ENCODE measurements at regions not wholly inside any gene's neighbourhood (a gene's known extent, or its start where the extent isn't known, plus 50 kb on each side); places are given as distances from the start of the nearest gene placed in this dataset.

- H3K9me3 ChIP-seq (ENCODE audit: control insufficient read depth, insufficient read depth, low read length): no peaks in the 10 kb centered on the region; the same call in 1 of the 2 replicates
- no peak overlapping the region for H3K9ac ChIP-seq (ENCODE audit: low read depth, low read length)
- H3K27me3 ChIP-seq (ENCODE audit: control insufficient read depth, insufficient read depth, low read length): no peaks in the 10 kb centered on the region
- no peak overlapping the region for H3K27ac ChIP-seq (ENCODE audit: low read depth, low read length)
- no peak overlapping the region for H3K4me3 ChIP-seq (ENCODE audit: low read depth, low read length)
- no peaks in the 10 kb centered on the region for H3K36me3 ChIP-seq (ENCODE audit: control insufficient read depth, insufficient read depth, low read length)
- H3K4me1 ChIP-seq (ENCODE audit: control insufficient read depth, insufficient read depth, low read length): no peaks in the 10 kb centered on the region
Measured at GRCh38 chr20:8964959-8965562, 103.8 kb upstream of the PLCB4 start.

- no peaks in the 10 kb centered on the region for H3K4me1 ChIP-seq (ENCODE audit: control insufficient read depth, insufficient read depth, low read length)
- H3K27me3 ChIP-seq (ENCODE audit: control insufficient read depth, insufficient read depth, low read length): no peaks in the 10 kb centered on the region
- no peak overlapping the region for H3K27ac ChIP-seq (ENCODE audit: low read depth, low read length)
- no peak overlapping the region for H3K9ac ChIP-seq (ENCODE audit: low read depth, low read length)
- no peaks in the 10 kb centered on the region; the same call in 1 of the 2 replicates for H3K9me3 ChIP-seq (ENCODE audit: control insufficient read depth, insufficient read depth, low read length)
- H3K36me3 ChIP-seq (ENCODE audit: control insufficient read depth, insufficient read depth, low read length): no peaks in the 10 kb centered on the region
- no peak overlapping the region for H3K4me3 ChIP-seq (ENCODE audit: low read depth, low read length)
Measured at GRCh38 chr20:8967641-8968245, 101.1 kb upstream of the PLCB4 start.

- Histone ChIP-seq H3K27ac (ENCODE audit: low read depth, low read length) (no peak overlapping the region), H3K4me3 (ENCODE audit: low read depth, low read length) (no peak overlapping the region), H3K36me3 (ENCODE audit: control insufficient read depth, insufficient read depth, low read length) (no peaks in the 10 kb centered on the region), H3K9ac (ENCODE audit: low read depth, low read length) (no peak overlapping the region), H3K9me3 (ENCODE audit: control insufficient read depth, insufficient read depth, low read length) (no peaks in the 10 kb centered on the region; the same call in 1 of the 2 replicates), H3K4me1 (ENCODE audit: control insufficient read depth, insufficient read depth, low read length) (peaks cover 9% of the 10 kb centered on the region; the same call in 1 of the 2 replicates), H3K27me3 (ENCODE audit: control insufficient read depth, insufficient read depth, low read length) (no peaks in the 10 kb centered on the region)
Measured at GRCh38 chr20:8969146-8969583, 99.7 kb upstream of the PLCB4 start.

DNA sequence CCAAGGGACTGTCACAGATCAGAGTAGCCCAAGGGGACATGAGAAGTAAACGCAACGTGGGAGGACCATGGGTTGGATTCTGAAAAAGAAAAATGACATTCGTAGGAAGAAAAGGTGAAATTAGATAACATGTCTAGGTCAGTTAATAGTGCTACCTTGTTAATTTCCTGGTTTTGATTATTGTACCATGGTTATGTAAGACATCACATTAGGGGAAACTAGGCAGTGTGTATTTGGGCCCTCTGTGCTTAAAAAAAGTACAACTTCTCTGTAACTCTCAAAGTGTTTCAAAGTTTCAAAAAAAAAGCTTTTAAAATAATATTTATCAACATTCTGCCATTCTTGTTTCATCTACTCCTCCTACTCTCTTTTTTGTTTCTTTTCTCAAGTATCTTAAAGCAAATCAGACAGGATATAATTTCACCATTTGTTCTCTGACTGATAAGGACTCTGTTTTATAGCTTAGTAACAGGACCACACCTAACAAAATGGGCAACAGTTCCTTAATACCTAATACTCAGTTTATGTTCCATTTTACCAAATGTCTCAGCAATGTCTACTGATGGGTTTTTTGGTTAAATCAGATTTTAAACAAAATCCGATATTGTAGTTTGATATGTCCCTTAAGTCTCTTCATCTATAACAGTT lies 97.1 kb upstream of the PLCB4 start:
- Histone ChIP-seq H3K4me1 (ENCODE audit: control insufficient read depth, insufficient read depth, low read length) (peaks cover 15% of the 10 kb centered on the region; the same call in 1 of the 2 replicates), H3K27me3 (ENCODE audit: control insufficient read depth, insufficient read depth, low read length) (no peaks in the 10 kb centered on the region), H3K36me3 (ENCODE audit: control insufficient read depth, insufficient read depth, low read length) (no peaks in the 10 kb centered on the region), H3K27ac (ENCODE audit: low read depth, low read length) (no peak overlapping the region), H3K9me3 (ENCODE audit: control insufficient read depth, insufficient read depth, low read length) (no peaks in the 10 kb centered on the region; the same call in 1 of the 2 replicates), H3K4me3 (ENCODE audit: low read depth, low read length) (no peak overlapping the region), H3K9ac (ENCODE audit: low read depth, low read length) (no peak overlapping the region)

DNA sequence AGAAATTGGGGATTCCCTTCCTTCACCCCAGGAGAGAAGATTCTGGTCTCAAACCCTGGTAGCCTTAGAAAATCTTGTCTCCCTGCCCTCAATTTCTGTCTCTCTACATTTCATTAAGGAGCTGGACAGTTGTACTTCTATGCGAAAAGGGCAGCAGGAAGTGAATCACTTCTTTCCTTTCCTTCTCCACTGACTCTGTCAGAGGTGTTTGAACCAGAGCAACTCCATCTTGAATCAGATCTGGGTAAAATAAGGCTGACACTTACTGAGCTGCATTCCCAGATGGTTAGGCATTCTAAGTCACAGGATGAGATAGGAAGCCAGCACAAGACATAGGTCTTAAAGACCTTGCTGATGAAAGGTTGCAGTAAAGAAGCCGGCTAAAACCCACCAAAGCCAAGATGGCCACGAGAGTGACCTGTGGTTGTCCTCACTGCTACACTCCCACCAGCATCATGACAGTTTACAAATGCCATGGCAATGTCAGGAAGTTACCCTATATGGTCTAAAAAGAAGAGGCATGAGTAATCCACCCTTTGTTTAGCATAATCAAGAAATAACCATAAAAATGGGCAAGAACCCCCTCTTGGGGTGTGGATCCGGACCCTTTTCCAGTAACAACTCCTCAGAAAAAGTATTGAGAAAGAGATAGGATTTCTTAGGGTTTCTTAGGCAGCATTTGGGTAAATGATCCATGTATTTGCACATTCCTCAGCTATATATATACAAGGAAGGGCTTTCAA lies 95.8 kb upstream of the PLCB4 start:
- H3K4me3 ChIP-seq (ENCODE audit: low read depth, low read length): no peak overlapping the region
- no peak overlapping the region for H3K9ac ChIP-seq (ENCODE audit: low read depth, low read length)
- H3K27ac ChIP-seq (ENCODE audit: low read depth, low read length): peak overlapping the region; percentile 76
- H3K27me3 ChIP-seq (ENCODE audit: control insufficient read depth, insufficient read depth, low read length): no peaks in the 10 kb centered on the region
- no peaks in the 10 kb centered on the region for H3K36me3 ChIP-seq (ENCODE audit: control insufficient read depth, insufficient read depth, low read length)
- H3K4me1 ChIP-seq (ENCODE audit: control insufficient read depth, insufficient read depth, low read length): peaks cover 15% of the 10 kb centered on the region; the same call in 1 of the 2 replicates
- H3K9me3 ChIP-seq (ENCODE audit: control insufficient read depth, insufficient read depth, low read length): no peaks in the 10 kb centered on the region

- Histone ChIP-seq H3K27ac (ENCODE audit: low read depth, low read length) (peak overlapping the region; percentile 76), H3K27me3 (ENCODE audit: control insufficient read depth, insufficient read depth, low read length) (no peaks in the 10 kb centered on the region)
Measured at GRCh38 chr20:8974009-8974708, 94.7 kb upstream of the PLCB4 start.

GRCh38 chr20:8981482-8981881 lies 87.4 kb upstream of the PLCB4 start:
- H3K4me3 ChIP-seq (ENCODE audit: low read depth, low read length): no peak overlapping the region
- no peak overlapping the region for H3K9ac ChIP-seq (ENCODE audit: low read depth, low read length)
- H3K27me3 ChIP-seq (ENCODE audit: control insufficient read depth, insufficient read depth, low read length): no peaks in the 10 kb centered on the region
- no peak overlapping the region for H3K27ac ChIP-seq (ENCODE audit: low read depth, low read length)
- H3K4me1 ChIP-seq (ENCODE audit: control insufficient read depth, insufficient read depth, low read length): no peaks in the 10 kb centered on the region
- no peaks in the 10 kb centered on the region for H3K9me3 ChIP-seq (ENCODE audit: control insufficient read depth, insufficient read depth, low read length)
- no peaks in the 10 kb centered on the region for H3K36me3 ChIP-seq (ENCODE audit: control insufficient read depth, insufficient read depth, low read length)

More at GRCh38 chr20:8974009-8974708, 94.7 kb upstream of the PLCB4 start:
- no peaks in the 10 kb centered on the region for H3K9me3 ChIP-seq (ENCODE audit: control insufficient read depth, insufficient read depth, low read length)
- no peaks in the 10 kb centered on the region for H3K36me3 ChIP-seq (ENCODE audit: control insufficient read depth, insufficient read depth, low read length)
- H3K4me3 ChIP-seq (ENCODE audit: low read depth, low read length): no peak overlapping the region
- H3K9ac ChIP-seq (ENCODE audit: low read depth, low read length): no peak overlapping the region
- H3K4me1 ChIP-seq (ENCODE audit: control insufficient read depth, insufficient read depth, low read length): peaks cover 15% of the 10 kb centered on the region; the same call in 1 of the 2 replicates

GRCh38 chr20:8983478-8984345 lies 85.2 kb upstream of the PLCB4 start:
- no peak overlapping the region for H3K27ac ChIP-seq (ENCODE audit: low read depth, low read length)
- H3K4me3 ChIP-seq (ENCODE audit: low read depth, low read length): no peak overlapping the region
- no peaks in the 10 kb centered on the region for H3K36me3 ChIP-seq (ENCODE audit: control insufficient read depth, insufficient read depth, low read length)
- no peaks in the 10 kb centered on the region for H3K4me1 ChIP-seq (ENCODE audit: control insufficient read depth, insufficient read depth, low read length)
- H3K27me3 ChIP-seq (ENCODE audit: control insufficient read depth, insufficient read depth, low read length): no peaks in the 10 kb centered on the region
- no peaks in the 10 kb centered on the region for H3K9me3 ChIP-seq (ENCODE audit: control insufficient read depth, insufficient read depth, low read length)
- H3K9ac ChIP-seq (ENCODE audit: low read depth, low read length): no peak overlapping the region

DNA sequence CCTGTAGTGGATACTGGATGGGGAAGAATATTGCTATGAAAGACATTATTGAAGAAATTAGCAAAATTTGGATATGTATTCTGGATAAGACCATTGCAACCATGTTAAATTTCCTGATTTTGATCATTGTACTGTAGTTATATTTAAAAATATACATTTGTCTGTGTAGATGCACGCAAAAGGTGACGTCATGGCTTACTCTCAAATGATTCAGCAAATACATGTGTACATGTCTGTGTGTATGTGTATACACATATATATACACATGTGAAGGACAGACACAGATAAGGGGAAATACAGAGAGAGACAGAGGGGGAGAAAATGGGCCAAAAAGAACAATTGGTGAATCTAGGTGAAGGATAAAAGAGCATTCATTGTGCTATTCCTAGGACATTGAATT lies 82.3 kb upstream of the PLCB4 start:
- no peaks in the 10 kb centered on the region for H3K27me3 ChIP-seq (ENCODE audit: control insufficient read depth, insufficient read depth, low read length)
- no peak overlapping the region for H3K9ac ChIP-seq (ENCODE audit: low read depth, low read length)
- no peaks in the 10 kb centered on the region for H3K9me3 ChIP-seq (ENCODE audit: control insufficient read depth, insufficient read depth, low read length)
- H3K4me1 ChIP-seq (ENCODE audit: control insufficient read depth, insufficient read depth, low read length): no peaks in the 10 kb centered on the region
- no peaks in the 10 kb centered on the region for H3K36me3 ChIP-seq (ENCODE audit: control insufficient read depth, insufficient read depth, low read length)
- no peak overlapping the region for H3K27ac ChIP-seq (ENCODE audit: low read depth, low read length)
- H3K4me3 ChIP-seq (ENCODE audit: low read depth, low read length): no peak overlapping the region

GRCh38 chr20:8990770-8991169 lies 78.1 kb upstream of the PLCB4 start:
- H3K27ac ChIP-seq (ENCODE audit: low read depth, low read length): no peak overlapping the region
- H3K4me1 ChIP-seq (ENCODE audit: control insufficient read depth, insufficient read depth, low read length): no peaks in the 10 kb centered on the region
- H3K36me3 ChIP-seq (ENCODE audit: control insufficient read depth, insufficient read depth, low read length): no peaks in the 10 kb centered on the region
- H3K9ac ChIP-seq (ENCODE audit: low read depth, low read length): no peak overlapping the region
- H3K4me3 ChIP-seq (ENCODE audit: low read depth, low read length): no peak overlapping the region
- no peaks in the 10 kb centered on the region for H3K9me3 ChIP-seq (ENCODE audit: control insufficient read depth, insufficient read depth, low read length)
- no peaks in the 10 kb centered on the region for H3K27me3 ChIP-seq (ENCODE audit: control insufficient read depth, insufficient read depth, low read length)

All from HUES48 (cell line).